Large intestine (tissue), 3 donors: ENCODE measurements at regions not wholly inside any gene's neighbourhood (a gene's known extent, or its start where the extent isn't known, plus 50 kb on each side); places are given as distances from the start of the nearest gene placed in this dataset.

ENCODE experiments used
- DNase-seq, 2 donors: peaks; one replicate each; pipeline versions ENCODE4 v3.0.0 to v3.0.0-alpha.2; 2013
- H3K27ac ChIP-seq: one replicate; pipeline ENCODE4 v1.5.1; 2013; ENCODE audit warnings: low read length
- H3K27me3 ChIP-seq: 2 replicates; pipeline ENCODE4 v1.6.1; 2013; ENCODE audit warnings: low read length; ENCODE audit not compliant: control insufficient read depth, insufficient read depth
- H3K36me3 ChIP-seq: 2 replicates; pipeline ENCODE4 v1.6.1; 2013; ENCODE audit warnings: low read length; ENCODE audit not compliant: control insufficient read depth, insufficient read depth
- H3K4me1 ChIP-seq: one replicate; pipeline ENCODE4 v1.6.1; 2013; ENCODE audit warnings: low read length; ENCODE audit not compliant: control insufficient read depth, insufficient read depth
- H3K4me3 ChIP-seq: one replicate; pipeline ENCODE4 v1.5.1; 2013; ENCODE audit warnings: low read length
- H3K9me3 ChIP-seq: one replicate; pipeline ENCODE4 v1.6.1; 2013; ENCODE audit warnings: mild to moderate bottlenecking, low read depth, low read length, moderate library complexity; ENCODE audit not compliant: control insufficient read depth
- WGBS: methylation state at CpG from one replicate; pipeline ENCODE4 v1.1.5; 2013; ENCODE audit warnings: low lambda C conversion rate; ENCODE audit not compliant: insufficient coverage; 5-methylcytosine and 5-hydroxymethylcytosine counted together

DNA sequence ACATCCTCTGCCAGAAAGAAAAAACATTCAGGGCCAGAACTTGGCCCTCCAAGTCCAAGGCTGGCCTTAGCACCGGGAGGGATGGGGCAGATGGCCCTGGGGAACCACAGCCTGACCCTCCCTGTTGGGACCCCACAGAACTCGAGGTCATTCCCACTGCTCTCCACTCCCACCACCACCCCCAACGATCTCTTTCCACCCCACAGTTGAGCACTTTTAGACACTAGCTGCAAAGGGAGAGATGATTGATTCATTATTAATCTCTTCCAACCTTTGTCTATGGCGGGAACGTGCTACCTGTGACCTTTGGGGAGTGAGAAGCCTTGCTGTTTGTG is 869.7 kb downstream of the BRD1 start:
- Histone ChIP-seq H3K27me3 (no peaks in the 10 kb centered on the region), H3K4me3 (no peak overlapping the region), H3K36me3 (no peaks in the 10 kb centered on the region), H3K9me3 (peaks cover 8% of the 10 kb centered on the region), H3K27ac (no peak overlapping the region), H3K4me1 (no peaks in the 10 kb centered on the region)
- WGBS: no CpG with 5 or more reads among the region's 5 CpGs
- no peak for DNase-seq

DNA sequence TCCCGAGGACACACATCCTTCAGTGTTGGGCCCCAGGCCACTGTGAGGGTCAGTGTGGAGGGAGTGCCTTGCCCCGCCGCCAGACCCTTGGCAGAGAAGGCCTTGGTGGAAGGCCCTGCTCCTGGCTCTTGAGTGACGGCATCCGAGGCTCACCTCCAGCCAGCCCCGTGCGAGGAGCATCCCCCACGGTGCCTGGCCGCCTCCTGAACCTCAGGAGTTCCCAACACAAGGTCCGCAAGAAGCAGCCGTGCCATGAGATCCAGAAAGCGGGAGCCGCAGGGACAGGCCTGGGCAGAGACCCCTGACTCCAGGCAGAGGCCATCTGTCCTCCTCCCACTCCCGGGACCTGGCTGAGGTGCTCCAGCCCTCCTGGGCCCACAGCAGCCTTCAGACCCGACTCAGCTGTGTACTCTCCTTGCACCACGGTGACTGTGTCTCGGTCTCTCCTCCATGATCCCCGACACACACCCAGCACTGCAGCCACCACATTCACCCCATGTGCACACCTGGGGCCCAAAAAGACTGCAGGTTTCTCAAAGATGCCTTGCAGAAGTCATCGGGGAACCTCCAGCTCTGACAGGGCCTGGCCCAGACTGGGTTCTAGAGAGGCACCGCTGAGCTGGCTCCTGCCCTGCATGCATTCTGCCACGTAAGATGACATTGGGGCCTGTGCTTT is 870.2 kb downstream of the BRD1 start:
- peaks cover 8% of the 10 kb centered on the region for H3K9me3 ChIP-seq
- no peaks in the 10 kb centered on the region for H3K4me1 ChIP-seq
- no peaks in the 10 kb centered on the region for H3K27me3 ChIP-seq
- no peak overlapping the region for H3K27ac ChIP-seq
- DNase-seq: no peak
- no peak overlapping the region for H3K4me3 ChIP-seq
- no peaks in the 10 kb centered on the region for H3K36me3 ChIP-seq
- WGBS: no CpG with 5 or more reads among the region's 21 CpGs

DNA sequence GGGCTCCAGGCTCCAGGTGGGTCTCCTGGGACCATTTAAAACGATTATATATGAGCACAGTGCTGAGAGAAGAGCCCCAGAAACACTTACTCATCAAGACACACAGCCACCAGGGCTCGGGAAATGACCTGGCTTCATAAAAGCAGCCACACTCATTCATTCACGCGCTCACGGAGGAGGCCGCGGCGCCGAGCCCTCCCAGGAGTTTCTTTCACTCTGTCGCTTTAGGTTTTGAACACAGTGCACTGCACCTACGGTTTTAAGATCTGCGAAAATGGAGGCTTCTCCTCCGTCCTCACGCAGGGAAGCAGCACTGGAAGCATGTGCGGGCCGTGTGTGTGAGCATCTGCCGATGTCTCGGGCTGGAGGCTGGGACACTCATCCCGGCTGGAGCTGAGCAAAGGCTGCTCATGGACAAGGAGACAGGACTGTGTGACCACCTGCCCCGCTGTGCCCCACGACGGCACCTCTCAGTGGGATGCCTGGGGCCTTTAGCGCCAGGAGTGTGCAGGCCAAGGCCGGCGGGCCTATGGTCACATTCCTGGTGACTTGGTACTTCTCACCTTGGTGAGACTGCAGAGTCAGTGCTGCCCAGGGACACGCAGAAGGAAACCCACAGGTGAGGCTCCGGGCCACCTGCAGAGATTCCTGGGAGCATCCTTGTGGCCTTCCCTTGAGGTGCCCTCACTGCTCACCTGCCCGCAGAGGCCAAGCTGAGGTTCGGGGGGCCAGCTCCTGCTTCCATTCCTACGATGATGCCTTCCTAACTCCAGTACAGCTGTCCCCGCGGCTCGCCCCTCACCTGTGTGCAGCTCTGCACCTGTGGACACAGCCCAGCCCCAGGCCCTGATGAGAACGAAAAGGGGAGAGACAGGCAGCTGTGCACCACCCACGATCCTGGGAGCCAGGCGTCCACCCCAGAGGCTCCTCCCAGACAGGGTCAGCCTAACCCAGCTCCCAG is 872.0 kb downstream of the BRD1 start:
- DNase-seq: no peak
- Histone ChIP-seq H3K27ac (no peak overlapping the region), H3K4me3 (no peak overlapping the region), H3K4me1 (no peaks in the 10 kb centered on the region), H3K36me3 (no peaks in the 10 kb centered on the region), H3K27me3 (no peaks in the 10 kb centered on the region), H3K9me3 (peaks cover 8% of the 10 kb centered on the region)
- no CpG with 5 or more reads among the region's 36 CpGs for WGBS

DNA sequence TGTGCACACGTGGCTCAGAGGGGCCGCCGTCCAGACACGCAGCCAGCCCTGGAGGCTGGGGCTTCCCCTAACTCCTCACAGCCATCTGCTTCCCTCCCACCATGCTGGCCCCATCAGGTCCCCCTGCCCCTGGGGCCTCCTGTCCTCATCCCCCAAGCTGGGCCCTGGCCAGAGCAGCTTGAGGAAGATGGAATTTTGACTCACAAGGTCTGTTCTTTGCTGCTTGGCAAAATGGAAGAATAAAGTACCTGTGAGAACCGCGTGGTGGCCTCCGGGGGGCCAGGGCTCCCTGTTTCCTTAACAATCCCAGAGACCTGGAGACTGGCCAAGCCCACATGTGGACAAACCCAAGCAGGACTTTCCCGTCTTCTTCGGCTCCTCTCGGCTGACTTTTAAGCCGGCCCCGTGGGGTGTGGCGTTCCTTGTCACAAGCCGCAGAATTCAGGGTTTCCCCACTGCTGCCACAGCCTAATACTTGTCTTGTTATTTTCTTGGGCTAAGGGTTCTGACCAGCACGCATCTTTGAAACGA is 872.8 kb downstream of the BRD1 start:
- Histone ChIP-seq H3K36me3 (no peaks in the 10 kb centered on the region), H3K4me3 (no peak overlapping the region), H3K27ac (no peak overlapping the region), H3K9me3 (peaks cover 8% of the 10 kb centered on the region), H3K4me1 (no peaks in the 10 kb centered on the region), H3K27me3 (no peaks in the 10 kb centered on the region)
- WGBS: no CpG with 5 or more reads among the region's 16 CpGs
- DNase-seq: no peak

DNA sequence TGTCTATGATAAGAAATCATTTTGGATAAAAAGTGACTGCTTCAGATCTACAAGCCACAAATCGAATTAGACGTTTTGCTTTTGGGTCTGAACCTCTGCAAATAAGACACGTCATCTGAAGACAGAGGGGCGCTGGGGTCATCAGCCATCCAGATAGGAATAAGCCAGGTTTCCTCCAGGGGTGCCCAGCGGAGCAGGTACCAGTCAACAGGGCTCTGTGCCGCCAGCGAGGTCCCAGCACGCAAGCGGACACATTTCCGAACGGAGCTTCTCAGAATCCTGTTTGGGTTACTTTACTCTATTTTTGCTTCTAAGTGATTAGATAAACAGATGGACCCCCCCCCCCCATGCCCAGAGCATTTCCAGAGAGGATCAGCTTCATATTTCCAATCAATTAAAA is 873.8 kb downstream of the BRD1 start:
- no CpG with 5 or more reads among the region's 11 CpGs for WGBS
- Histone ChIP-seq H3K27me3 (no peaks in the 10 kb centered on the region), H3K9me3 (peaks cover 8% of the 10 kb centered on the region), H3K36me3 (no peaks in the 10 kb centered on the region), H3K27ac (no peak overlapping the region), H3K4me1 (no peaks in the 10 kb centered on the region), H3K4me3 (no peak overlapping the region)
- DNase-seq: no peak

DNA sequence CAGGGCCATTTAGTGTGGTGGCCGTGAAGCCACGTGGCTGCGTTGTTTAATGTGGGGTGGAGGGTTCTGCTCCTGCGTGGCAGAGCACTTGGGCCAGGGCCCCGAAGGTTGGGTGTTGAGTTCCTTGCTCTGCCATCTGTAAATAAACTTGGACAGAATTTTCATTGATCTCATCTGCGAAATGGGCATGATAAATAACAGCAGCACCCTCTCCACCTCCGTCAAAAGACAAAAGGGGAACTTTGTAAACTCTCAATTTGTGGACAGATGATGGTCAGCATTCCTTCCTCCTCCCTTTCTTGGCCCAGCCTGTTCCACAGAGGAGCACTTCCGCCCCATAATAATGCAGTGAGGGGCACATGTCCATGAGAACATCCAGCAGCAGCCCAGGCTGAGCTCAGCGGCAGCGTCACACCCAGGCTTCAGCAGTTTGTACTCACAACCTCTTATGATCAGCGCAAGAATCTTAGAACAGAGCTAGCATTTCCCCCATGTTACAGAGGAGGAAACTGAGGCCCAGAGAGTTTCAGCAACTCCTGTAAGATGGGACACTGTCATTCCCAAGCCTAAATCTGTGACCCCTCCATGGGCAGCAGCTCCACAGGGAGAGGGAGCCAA is 874.5 kb downstream of the BRD1 start:
- H3K9me3 ChIP-seq: peaks cover 8% of the 10 kb centered on the region
- no peaks in the 10 kb centered on the region for H3K36me3 ChIP-seq
- DNase-seq: no peak
- no CpG with 5 or more reads among the region's 11 CpGs for WGBS
- H3K27ac ChIP-seq: no peak overlapping the region
- no peak overlapping the region for H3K4me3 ChIP-seq
- no peaks in the 10 kb centered on the region for H3K4me1 ChIP-seq
- no peaks in the 10 kb centered on the region for H3K27me3 ChIP-seq

DNA sequence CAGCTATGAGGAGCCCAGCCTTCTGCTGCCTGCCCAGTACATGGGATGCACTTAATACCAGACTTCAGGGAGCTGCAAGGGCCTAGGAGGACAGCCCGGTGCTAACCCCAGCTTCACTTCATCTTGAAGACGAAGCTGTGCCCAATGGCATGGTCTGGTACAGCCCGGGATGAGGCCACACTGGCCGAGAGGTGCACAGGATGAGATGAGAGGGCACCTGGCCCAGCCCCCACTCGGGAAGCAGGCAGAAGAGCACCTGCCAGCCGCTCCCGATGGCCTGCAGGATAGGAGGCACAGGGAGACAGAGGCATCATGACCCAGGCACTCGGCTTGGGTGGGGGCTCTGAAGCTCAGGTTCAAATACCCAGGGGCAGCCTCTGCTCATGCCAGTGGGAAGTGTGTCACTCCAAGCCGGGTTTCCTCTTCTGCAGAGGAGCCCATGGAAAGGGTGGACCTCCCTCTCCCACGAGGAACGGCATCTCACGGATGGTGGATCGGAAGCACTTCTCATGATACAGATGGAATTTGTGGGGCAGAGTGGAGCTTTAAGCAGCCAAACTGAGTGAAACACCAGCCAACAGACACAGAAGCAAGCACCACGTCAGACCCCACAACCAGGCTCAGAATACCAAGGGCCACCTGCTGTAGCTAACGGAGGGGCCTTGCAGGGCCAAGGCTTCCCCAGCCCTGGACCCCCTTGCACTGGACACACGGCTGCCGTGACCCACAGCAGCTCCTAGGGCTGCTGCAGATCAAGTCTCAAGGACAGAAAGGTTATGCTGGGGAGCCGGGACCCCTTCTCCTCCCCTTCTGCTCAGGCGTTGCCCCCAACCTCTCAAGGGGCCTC is 875.2 kb downstream of the BRD1 start:
- H3K4me1 ChIP-seq: no peaks in the 10 kb centered on the region
- peaks cover 8% of the 10 kb centered on the region for H3K9me3 ChIP-seq
- no peak overlapping the region for H3K4me3 ChIP-seq
- WGBS: no CpG with 5 or more reads among the region's 19 CpGs
- H3K27ac ChIP-seq: no peak overlapping the region
- H3K36me3 ChIP-seq: no peaks in the 10 kb centered on the region
- no peaks in the 10 kb centered on the region for H3K27me3 ChIP-seq
- DNase-seq: no peak

DNA sequence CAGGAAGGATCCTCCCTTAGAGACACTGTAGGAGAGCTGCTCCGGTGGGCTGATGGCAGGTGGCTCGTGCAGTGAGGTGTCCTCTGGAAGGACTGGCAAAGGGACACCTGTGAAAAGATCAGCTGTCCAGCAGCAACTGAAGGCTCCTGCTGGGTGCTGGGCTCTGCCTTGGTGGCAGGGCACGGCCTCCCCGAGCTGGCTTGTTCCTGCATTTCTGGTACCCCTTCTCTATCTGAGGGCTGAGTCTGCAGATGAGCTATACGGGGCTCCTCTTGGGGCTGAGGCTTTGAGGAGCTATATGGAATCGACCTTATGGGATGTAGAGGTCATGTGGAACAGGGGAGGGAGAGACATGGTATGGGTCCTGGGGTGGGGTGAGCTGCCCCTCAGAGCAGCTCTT is 875.8 kb downstream of the BRD1 start:
- no CpG with 5 or more reads among the region's 6 CpGs for WGBS
- no peaks in the 10 kb centered on the region for H3K27me3 ChIP-seq
- H3K4me3 ChIP-seq: no peak overlapping the region
- peaks cover 5% of the 10 kb centered on the region for H3K9me3 ChIP-seq
- H3K27ac ChIP-seq: no peak overlapping the region
- no peak for DNase-seq
- no peaks in the 10 kb centered on the region for H3K4me1 ChIP-seq
- no peaks in the 10 kb centered on the region for H3K36me3 ChIP-seq

DNA sequence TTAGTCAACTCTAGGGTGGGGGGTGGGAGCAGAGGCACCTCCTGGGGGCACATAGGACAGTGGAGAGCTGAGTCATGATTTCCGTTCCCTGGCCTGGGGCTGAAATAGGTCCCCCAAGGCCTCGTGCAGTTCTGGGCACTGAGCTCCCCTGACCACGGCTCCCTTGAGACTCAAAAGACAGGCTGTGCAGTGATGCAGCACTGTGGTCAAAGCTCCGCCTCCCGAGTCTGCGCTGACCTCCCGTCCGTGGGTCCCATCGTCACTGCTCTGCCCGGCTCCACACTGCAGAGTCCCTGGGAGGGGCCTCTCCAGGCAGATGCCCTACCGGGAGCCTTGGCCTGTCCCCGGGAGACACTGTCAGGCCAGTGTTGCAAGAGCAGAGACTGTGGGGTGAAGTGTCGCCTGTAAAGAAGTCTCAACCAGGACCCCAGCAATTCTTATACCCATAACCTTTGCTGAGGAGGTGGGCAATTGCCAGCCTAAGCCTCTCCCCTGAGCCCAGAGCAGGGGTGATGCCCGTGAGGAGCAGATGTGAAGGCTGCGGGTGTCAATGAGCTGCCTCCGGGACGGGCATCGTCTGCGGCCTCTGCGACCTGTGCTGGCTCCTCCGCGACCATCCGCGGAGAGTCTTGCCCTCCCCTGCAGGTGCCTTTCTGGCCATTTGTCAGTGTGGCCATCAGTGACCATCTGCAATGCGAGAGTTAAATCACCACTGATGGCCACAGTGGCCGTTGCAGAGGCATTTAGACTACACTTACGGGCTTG is 877.3 kb downstream of the BRD1 start:
- H3K36me3 ChIP-seq: no peaks in the 10 kb centered on the region
- DNase-seq: no peak
- no peaks in the 10 kb centered on the region for H3K27me3 ChIP-seq
- H3K4me3 ChIP-seq: no peak overlapping the region
- no peaks in the 10 kb centered on the region for H3K4me1 ChIP-seq
- no peaks in the 10 kb centered on the region for H3K9me3 ChIP-seq
- no peak overlapping the region for H3K27ac ChIP-seq
- WGBS: 100% methylated on average over 1 of the region's 27 CpGs
